HepG2 (cell line): ENCODE measurements at regions not wholly inside any gene's neighbourhood (a gene's known extent, or its start where the extent isn't known, plus 50 kb on each side); places are given as distances from the start of the nearest gene placed in this dataset.

ENCODE experiments used
- ATAC-seq: fragments of 200-7000 bp; cut with Tn5 transposase; 3 replicates; pipeline ENCODE4 v1.9.1; 2020; ENCODE audit warnings: mild to moderate bottlenecking, moderate library complexity
- BruUV-seq: library from RNA; stranded (reverse); fragments of 400-500 nt; replicated peaks from 2 replicates; lab custom pipeline; 2021; lab: Mats Ljungman, UMichigan
- CTCF ChIA-PET: fragments of 300-600 bp; formaldehyde crosslinking; extraction: SDS; loops from one replicate; lab custom pipeline; 2021; ENCODE audit warnings: low total read pairs, inconsistent platforms, low intra/inter-chr PET ratio; lab: Yijun Ruan, JAX
- POLR2A ChIA-PET: fragments of 350-600 bp; sonication (Branson Sonifier 250); formaldehyde crosslinking; loops from one replicate; lab custom pipeline; 2020; ENCODE audit warnings: antibody characterized with exemption, inconsistent platforms; lab: Yijun Ruan, JAX
- DNase-seq: peaks from one replicate; pipeline ENCODE4 v3.0.0-alpha.2; 2015; ENCODE audit warnings: low spot score
- FAIRE-seq: peaks from 3 replicates; lab custom pipeline; 2011; peaks lifted over from hg19 to GRCh38; lab: Jason Lieb, UNC
- H2AFZ ChIP-seq: one replicate; pipeline ENCODE4 v1.6.1; 2011; ENCODE audit warnings: low read length, inconsistent platforms
- H3K27ac ChIP-seq: fragments of 300-600 bp; 3 replicates; pipeline ENCODE4 v1.8.0; 2011; ENCODE audit warnings: mixed run types, mild to moderate bottlenecking, mixed read lengths, low read length, inconsistent platforms; ENCODE audit not compliant: insufficient read depth; ENCODE audit errors: extremely low read length
- H3K27me3 ChIP-seq, 2 experiments: fragments of 200-600 bp in 1 of 2; 2 replicates in 1 of 2; 3 replicates in 1 of 2; pipeline versions ENCODE4 v1.6.0 to v1.8.0; 2011; ENCODE audit warnings: low read length in 2 of 2, mild to moderate bottlenecking in 2 of 2, moderate library complexity in 2 of 2, inconsistent platforms in 1 of 2; ENCODE audit not compliant: insufficient read depth in 2 of 2, control insufficient read depth in 1 of 2
- H3K36me3 ChIP-seq, 2 experiments: fragments of 200-600 bp in 1 of 2; replicated peaks in 1 of 2; 2 replicates in 1 of 2; 3 replicates in 1 of 2; pipeline versions ENCODE4 v1.5.1 to v1.8.0; 2011; ENCODE audit warnings: low read length in 2 of 2, inconsistent platforms in 1 of 2; ENCODE audit not compliant: insufficient read depth in 2 of 2, control insufficient read depth in 1 of 2
- H3K4me1 ChIP-seq: 2 replicates; pipeline ENCODE4 v1.5.1; 2012; ENCODE audit warnings: low read length, inconsistent platforms; ENCODE audit not compliant: insufficient read depth
- H3K4me2 ChIP-seq: 2 replicates; pipeline ENCODE4 v1.6.0; 2011; ENCODE audit warnings: low read depth, low read length, inconsistent platforms
- H3K4me3 ChIP-seq, 3 experiments: fragments of 200-600 bp in 1 of 3; sonication (generic), shearing (Covaris generic) in 1 of 3; replicated peaks in 1 of 3; 2 replicates each; pipeline ENCODE4 v1.5.1; 2011 to 2016; ENCODE audit warnings: low read length in 3 of 3, inconsistent platforms in 2 of 3, low read depth in 2 of 3, mild to moderate bottlenecking in 2 of 3, control low read depth in 1 of 3, mixed read lengths in 1 of 3; ENCODE audit not compliant: insufficient read depth in 1 of 3
- H3K79me2 ChIP-seq: one replicate; pipeline ENCODE4 v1.6.1; 2011; ENCODE audit warnings: low read length, inconsistent platforms; ENCODE audit not compliant: insufficient read depth
- H3K9ac ChIP-seq: 2 replicates; pipeline ENCODE4 v1.6.0; 2011; ENCODE audit warnings: mild to moderate bottlenecking, low read depth, low read length, inconsistent platforms; ENCODE audit not compliant: insufficient read depth
- H3K9me3 ChIP-seq: 2 replicates; pipeline ENCODE4 v1.5.1; 2012; ENCODE audit warnings: mild to moderate bottlenecking, low read length
- H4K20me1 ChIP-seq: 2 replicates; pipeline ENCODE4 v1.6.0; 2011; ENCODE audit warnings: inconsistent platforms, mild to moderate bottlenecking, low read length, moderate library complexity; ENCODE audit not compliant: insufficient read depth
- ADNP ChIP-seq: sonication (generic); formaldehyde crosslinking; IDR thresholded peaks from 2 replicates; pipeline ENCODE4 v1.4.0; 2020; ENCODE audit warnings: missing genetic modification reagents
- DMAP1 ChIP-seq: IDR thresholded peaks from 2 replicates; pipeline ENCODE4 v1.6.1; 2016
- ZIK1 ChIP-seq: sonication (generic); formaldehyde crosslinking; IDR thresholded peaks from 2 replicates; pipeline ENCODE4 v1.5.0; 2020; ENCODE audit warnings: mild to moderate bottlenecking, low read depth, missing genetic modification reagents, borderline replicate concordance
- ZNF605 ChIP-seq: sonication (generic); formaldehyde crosslinking; IDR thresholded peaks from 2 replicates; pipeline ENCODE4 v1.8.0; 2022; ENCODE audit warnings: mild to moderate bottlenecking, missing genetic modification reagents
- WGBS: methylation state at CpG from one replicate; pipeline ENCODE4 v1.1.6; 2017; ENCODE audit warnings: low lambda C conversion rate; 5-methylcytosine and 5-hydroxymethylcytosine counted together
- in situ Hi-C: cut with HindIII; loops from 2 replicates; pipeline ENCODE4 v1.10.0; 2017; ENCODE audit warnings: low pct_unique_long_range_greater_than_20kb; ENCODE audit not compliant: extremely low pct_ligation_motif_present
- intact Hi-C: fragments of 100-400 bp; cut with micrococcal nuclease; formaldehyde crosslinking; loops from one replicate; pipeline ENCODE4 v1.10.0; 2022; ENCODE audit not compliant: unreplicated experiment

DNA sequence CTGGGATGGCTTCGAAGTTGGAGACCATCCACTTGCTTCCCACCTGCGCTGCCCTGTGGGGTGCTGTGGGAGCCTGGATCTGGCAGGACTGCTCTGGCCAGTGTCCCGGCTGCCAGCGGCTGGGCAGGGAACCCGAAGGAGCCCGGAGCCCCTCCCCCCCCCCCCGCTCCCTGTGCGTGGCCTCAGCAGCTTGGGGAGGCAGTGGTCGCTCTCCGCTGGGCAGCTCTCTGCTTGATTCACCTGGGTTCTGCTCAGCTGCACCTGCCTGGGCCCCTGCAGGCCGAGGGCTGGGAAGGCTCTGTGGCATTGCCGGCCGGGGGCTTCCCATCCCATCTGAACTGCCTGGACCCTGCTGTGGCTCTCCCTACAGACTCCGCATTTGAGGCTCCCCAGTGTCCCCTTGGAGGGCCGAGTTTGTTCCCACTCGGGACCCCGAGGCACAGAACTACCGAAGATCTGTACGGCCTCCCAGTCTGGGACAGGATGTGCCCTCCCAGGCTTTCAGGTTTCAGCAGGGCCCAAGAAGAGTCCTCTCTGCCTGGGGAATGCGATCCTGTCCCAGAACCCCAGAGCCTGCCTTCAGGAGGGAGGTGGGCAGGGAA is 525.1 kb downstream of the TCERG1L start:
- FAIRE-seq (no peak), ATAC-seq (no peak), DNase-seq (no peak)
- Histone ChIP-seq H3K79me2 (no peaks in the 10 kb centered on the region), H3K4me3 (no peak overlapping the region), H3K4me2 (no peak overlapping the region), H3K36me3 (no peaks in the 10 kb centered on the region), H3K9me3 (no peaks in the 10 kb centered on the region; the same call in 1 of the 2 replicates), H2AFZ (no peak overlapping the region), H4K20me1 (no peaks in the 10 kb centered on the region), H3K9ac (no peak overlapping the region), H3K27me3 (peaks cover 1 to 38% of the 10 kb centered on the region in 2 experiments; a peak in 3 of 5 replicates), H3K27ac (no peak overlapping the region), H3K4me1 (no peaks in the 10 kb centered on the region)
- TF ChIP-seq ZIK1 (CRISPR knock-in tag) (no peak), ADNP (no peak)
- BruUV-seq: no TSS peak
- in situ Hi-C loops (no loop called here), intact Hi-C loops (no loop called here)
- WGBS: 0% methylated on average over 2 of the region's 20 CpGs
- CTCF ChIA-PET: no interaction called here
- POLR2A ChIA-PET: no interaction called here

DNA sequence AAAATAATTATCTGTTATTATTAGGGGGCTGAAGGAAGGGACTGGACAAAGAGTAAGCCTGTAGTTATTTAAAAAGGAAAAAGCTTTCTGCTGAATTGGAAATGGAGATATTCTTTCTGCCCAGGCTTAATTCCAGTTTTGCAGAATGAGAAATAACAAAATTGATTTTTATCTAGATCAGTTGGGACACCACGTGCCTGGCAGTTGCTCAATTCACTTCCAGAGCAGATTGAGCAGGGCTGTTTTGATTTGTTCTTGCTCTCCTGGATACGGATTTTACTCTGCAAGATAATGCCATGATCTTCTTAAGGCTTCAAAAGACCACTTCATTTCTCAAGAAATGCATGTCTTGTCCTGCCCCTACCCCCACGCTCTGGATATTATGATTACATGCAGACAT is 524.3 kb downstream of the TCERG1L start:
- no peak for TF ChIP-seq DMAP1 (CRISPR knock-in tag)
- TF ChIP-seq ZNF605 (CRISPR knock-in tag): no peak
- TF ChIP-seq, all 625 proteins: peak for 0
- intact Hi-C loops: no loop called here
- no TSS peak for BruUV-seq
- CTCF ChIA-PET: no interaction called here
- H3K4me1 ChIP-seq: no peaks in the 10 kb centered on the region
- no peak overlapping the region for H3K9ac ChIP-seq
- no peaks in the 10 kb centered on the region for H3K36me3 ChIP-seq
- ATAC-seq: no peak
- no peaks in the 10 kb centered on the region for H3K79me2 ChIP-seq
- H3K27ac ChIP-seq: no peak overlapping the region
- H2AFZ ChIP-seq: no peak overlapping the region
- in situ Hi-C loops: no loop called here
- WGBS: 3% methylated on average over 3 of the region's 3 CpGs
- H3K4me2 ChIP-seq: no peak overlapping the region
- DNase-seq: no peak
- POLR2A ChIA-PET: no interaction called here
- no peak overlapping the region for H3K4me3 ChIP-seq
- H4K20me1 ChIP-seq: no peaks in the 10 kb centered on the region
- no peaks in the 10 kb centered on the region; the same call in 1 of the 2 replicates for H3K9me3 ChIP-seq
- peaks cover 1 to 30% of the 10 kb centered on the region in 2 experiments; a peak in 3 of 5 replicates for H3K27me3 ChIP-seq
- FAIRE-seq: no peak
